ENCODE measurements at regions not wholly inside any gene's neighbourhood (a gene's known extent, or its start where the extent isn't known, plus 50 kb on each side); places are given as distances from the start of the nearest gene placed in this dataset.

DNA sequence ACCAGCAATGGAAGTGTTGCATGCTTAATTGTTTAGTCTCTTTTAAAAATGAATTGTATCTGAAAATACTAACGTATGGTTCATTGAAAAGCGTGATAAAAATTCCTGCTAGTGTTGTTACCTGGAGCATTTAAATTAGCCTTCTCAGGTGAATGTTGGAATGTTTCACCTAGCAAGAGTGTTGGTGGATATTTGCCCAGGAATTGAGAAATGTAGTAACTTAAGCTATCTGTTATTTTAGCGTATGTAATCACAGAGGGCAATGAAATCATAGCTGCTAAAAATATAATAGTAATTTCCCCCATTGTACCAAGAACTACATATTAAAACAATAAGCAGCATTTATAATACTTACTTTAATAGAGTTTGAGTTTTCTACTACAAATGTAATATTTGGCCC, 166.1 kb upstream of the KIAA1217 start:
- TF ChIP-seq, protein P1, sequence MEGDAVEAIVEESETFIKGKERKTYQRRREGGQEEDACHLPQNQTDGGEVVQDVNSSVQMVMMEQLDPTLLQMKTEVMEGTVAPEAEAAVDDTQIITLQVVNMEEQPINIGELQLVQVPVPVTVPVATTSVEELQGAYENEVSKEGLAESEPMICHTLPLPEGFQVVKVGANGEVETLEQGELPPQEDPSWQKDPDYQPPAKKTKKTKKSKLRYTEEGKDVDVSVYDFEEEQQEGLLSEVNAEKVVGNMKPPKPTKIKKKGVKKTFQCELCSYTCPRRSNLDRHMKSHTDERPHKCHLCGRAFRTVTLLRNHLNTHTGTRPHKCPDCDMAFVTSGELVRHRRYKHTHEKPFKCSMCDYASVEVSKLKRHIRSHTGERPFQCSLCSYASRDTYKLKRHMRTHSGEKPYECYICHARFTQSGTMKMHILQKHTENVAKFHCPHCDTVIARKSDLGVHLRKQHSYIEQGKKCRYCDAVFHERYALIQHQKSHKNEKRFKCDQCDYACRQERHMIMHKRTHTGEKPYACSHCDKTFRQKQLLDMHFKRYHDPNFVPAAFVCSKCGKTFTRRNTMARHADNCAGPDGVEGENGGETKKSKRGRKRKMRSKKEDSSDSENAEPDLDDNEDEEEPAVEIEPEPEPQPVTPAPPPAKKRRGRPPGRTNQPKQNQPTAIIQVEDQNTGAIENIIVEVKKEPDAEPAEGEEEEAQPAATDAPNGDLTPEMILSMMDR (IDR thresholded peaks at IDR 0.05; ENCODE audit: borderline replicate concordance, extremely low read depth, low read length, poor library complexity, severe bottlenecking), result no peak
- no peak for TF ChIP-seq EZH2 (IDR thresholded peaks at IDR 0.05; ENCODE audit: borderline replicate concordance, low read depth, low read length, severe bottlenecking)

All from DND-41 (cell line).